ENCODE measurements at regions not wholly inside any gene's neighbourhood (a gene's known extent, or its start where the extent isn't known, plus 50 kb on each side); places are given as distances from the start of the nearest gene placed in this dataset.
A peak's percentile ranks its signal among the peaks of the same experiment; 100 is the strongest.

DNA sequence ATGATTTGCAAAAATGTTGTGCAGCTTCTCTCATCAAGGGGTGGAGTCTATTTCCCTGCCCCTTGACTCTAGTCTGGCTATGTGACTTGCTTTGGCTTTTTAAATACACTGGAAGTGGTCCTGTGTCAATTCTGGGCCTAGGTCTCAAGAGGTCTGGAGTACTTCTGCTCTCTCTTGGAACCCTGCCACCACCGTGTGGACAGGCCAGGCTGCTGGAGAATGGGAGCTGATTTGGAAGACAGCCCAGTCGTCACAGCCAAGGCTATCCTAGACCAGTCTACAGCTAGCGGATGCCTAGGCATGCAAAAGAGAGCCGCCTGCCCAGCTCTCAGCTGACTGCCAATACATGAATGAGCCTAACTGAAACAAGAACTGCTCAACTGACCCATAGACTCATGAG lies 56.7 kb upstream of the CLINT1 start:
- no peak for DNase-seq (ENCODE audit: extremely low read depth, insufficient read length)
- Histone ChIP-seq H3K27me3 (replicated peaks; ENCODE audit: control insufficient read depth, insufficient read depth, low read length) (0 out of 2 replicates have a peak, but pooled peaks cover 2% of the 10 kb centered on the region), H3K36me3 (ENCODE audit: control insufficient read depth, insufficient read depth, low read length) (no peaks in the 10 kb centered on the region), H3K4me3 (replicated peaks; ENCODE audit: low read depth, low read length) (no peak overlapping the region)
- TF ChIP-seq, protein P1, sequence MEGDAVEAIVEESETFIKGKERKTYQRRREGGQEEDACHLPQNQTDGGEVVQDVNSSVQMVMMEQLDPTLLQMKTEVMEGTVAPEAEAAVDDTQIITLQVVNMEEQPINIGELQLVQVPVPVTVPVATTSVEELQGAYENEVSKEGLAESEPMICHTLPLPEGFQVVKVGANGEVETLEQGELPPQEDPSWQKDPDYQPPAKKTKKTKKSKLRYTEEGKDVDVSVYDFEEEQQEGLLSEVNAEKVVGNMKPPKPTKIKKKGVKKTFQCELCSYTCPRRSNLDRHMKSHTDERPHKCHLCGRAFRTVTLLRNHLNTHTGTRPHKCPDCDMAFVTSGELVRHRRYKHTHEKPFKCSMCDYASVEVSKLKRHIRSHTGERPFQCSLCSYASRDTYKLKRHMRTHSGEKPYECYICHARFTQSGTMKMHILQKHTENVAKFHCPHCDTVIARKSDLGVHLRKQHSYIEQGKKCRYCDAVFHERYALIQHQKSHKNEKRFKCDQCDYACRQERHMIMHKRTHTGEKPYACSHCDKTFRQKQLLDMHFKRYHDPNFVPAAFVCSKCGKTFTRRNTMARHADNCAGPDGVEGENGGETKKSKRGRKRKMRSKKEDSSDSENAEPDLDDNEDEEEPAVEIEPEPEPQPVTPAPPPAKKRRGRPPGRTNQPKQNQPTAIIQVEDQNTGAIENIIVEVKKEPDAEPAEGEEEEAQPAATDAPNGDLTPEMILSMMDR (IDR thresholded peaks at IDR 0.05; ENCODE audit: insufficient read depth, low read length, poor library complexity, severe bottlenecking) = no peak

DNA sequence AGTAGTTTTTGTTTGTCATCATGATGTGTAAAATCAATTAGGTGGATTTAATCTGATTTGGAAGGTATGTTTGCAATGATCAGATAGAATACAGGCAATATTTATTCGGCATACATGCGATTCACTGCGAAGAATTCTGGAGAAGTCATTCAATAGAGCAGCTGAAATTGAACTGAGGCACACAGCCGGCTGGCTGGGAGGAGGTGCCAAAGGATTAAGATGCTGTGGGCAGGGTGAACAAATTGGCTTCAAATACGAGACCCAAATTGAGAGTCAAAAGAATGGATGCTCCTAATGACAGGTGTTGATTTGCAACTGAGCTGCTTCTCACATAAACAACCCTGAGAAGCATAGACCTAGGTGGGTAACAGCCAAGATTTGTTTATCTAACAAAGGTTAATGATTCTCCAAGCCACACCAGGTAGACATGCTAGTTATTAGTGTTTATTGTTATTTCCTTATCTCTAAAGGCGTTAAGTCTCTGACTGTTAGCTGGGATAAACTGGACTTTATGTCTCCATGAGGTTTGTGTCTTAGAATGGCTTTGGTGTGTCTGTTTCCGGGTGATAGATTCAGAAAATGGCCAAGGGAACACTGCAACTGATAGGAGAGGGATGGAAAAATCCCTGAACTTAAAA lies 55.3 kb upstream of the CLINT1 start:
- Histone ChIP-seq H3K36me3 (ENCODE audit: control insufficient read depth, insufficient read depth, low read length) (no peaks in the 10 kb centered on the region), H3K27me3 (replicated peaks; ENCODE audit: control insufficient read depth, insufficient read depth, low read length) (no peaks in the 10 kb centered on the region), H3K4me3 (replicated peaks; ENCODE audit: low read depth, low read length) (no peak overlapping the region)
- no peak for DNase-seq (ENCODE audit: extremely low read depth, insufficient read length)
- TF ChIP-seq, protein P1 (IDR thresholded peaks at IDR 0.05; ENCODE audit: insufficient read depth, low read length, poor library complexity, severe bottlenecking) = no peak

DNA sequence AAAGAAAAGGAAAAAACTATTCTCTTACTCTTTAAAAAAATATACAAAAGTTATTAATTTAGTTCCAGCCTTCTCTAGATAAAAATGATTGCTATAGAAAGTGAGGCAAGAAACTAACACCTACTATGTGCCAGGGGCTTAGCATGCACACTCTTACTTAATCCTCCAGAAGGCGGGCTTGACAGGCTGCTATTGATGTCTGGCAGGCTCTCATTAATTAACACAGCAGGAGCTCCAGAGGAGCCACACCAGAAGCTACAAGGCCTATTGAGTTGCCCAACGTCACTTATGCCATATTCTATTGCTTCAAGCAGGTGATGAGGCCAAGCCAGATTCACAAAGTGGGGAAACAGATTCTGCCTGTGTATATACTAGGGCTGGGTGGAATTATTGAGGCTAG lies 54.6 kb upstream of the CLINT1 start:
- no peak overlapping the region for H3K4me3 ChIP-seq (replicated peaks; ENCODE audit: low read depth, low read length)
- no peaks in the 10 kb centered on the region for H3K27me3 ChIP-seq (replicated peaks; ENCODE audit: control insufficient read depth, insufficient read depth, low read length)
- no peaks in the 10 kb centered on the region for H3K36me3 ChIP-seq (ENCODE audit: control insufficient read depth, insufficient read depth, low read length)
- no peak for DNase-seq (ENCODE audit: extremely low read depth, insufficient read length)
- TF ChIP-seq, protein P1 (IDR thresholded peaks at IDR 0.05; ENCODE audit: insufficient read depth, low read length, poor library complexity, severe bottlenecking) = no peak

DNA sequence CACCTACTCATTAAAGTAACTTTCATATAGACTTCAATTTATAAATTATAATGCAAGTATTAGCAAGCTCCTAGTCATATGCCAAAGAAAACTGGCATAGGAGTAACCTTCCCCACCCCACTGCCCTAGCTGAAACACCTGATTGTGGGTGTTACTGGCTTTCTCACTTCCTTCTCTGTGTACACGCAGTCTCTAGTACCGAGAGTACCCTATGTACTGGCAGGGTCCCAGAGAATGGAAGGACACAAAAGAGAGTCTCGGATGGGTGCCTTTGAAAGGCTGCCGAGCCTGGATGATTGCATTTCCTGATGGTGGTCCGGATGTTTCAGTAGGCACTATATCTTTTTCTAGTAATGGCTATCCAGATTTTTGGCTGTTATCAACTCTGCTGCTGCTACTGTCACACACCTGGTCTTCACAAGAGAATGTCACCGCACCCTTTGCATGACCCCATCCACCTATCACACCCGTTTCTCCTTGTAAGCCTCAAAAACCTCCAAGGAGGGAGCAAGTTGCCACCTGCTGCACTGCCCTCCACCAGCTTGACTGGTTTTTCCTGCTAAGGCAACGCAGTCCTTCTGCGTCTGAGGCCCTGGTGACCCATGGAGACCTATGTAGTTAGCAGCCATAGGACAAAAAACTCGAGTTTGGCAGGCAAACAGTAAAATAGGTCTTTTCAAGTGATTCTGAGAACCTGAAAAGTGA lies 53.8 kb upstream of the CLINT1 start:
- no peaks in the 10 kb centered on the region for H3K27me3 ChIP-seq (replicated peaks; ENCODE audit: control insufficient read depth, insufficient read depth, low read length)
- TF ChIP-seq, protein P1 (IDR thresholded peaks at IDR 0.05; ENCODE audit: insufficient read depth, low read length, poor library complexity, severe bottlenecking) = no peak
- H3K4me3 ChIP-seq (replicated peaks; ENCODE audit: low read depth, low read length) = no peak overlapping the region
- DNase-seq (ENCODE audit: extremely low read depth, insufficient read length) = peak; percentile 78
- no peaks in the 10 kb centered on the region for H3K36me3 ChIP-seq (ENCODE audit: control insufficient read depth, insufficient read depth, low read length)

DNA sequence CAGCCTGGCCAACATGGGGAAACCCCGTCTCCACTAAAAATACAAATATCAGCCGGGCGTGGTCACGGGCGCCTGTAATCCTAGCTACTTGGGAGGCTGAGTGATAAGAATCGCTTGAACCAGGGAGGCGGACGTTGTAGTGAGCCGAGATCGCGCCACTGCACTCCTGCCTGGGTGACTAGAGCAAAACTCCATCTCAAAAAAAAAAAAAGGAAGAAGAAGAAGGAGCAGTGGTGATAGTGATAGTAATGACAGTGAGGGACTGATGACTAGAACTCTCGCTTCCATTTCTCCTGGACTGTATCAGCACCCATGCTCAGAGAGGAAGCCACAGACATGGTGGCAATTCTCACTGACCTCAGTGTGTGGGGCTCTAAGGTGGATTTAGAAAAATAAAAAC lies 52.6 kb upstream of the CLINT1 start:
- TF ChIP-seq, protein P1 (IDR thresholded peaks at IDR 0.05; ENCODE audit: insufficient read depth, low read length, poor library complexity, severe bottlenecking) = no peak
- DNase-seq (ENCODE audit: extremely low read depth, insufficient read length) = no peak
- no peak overlapping the region for H3K4me3 ChIP-seq (replicated peaks; ENCODE audit: low read depth, low read length)
- H3K27me3 ChIP-seq (replicated peaks; ENCODE audit: control insufficient read depth, insufficient read depth, low read length) = no peaks in the 10 kb centered on the region
- H3K36me3 ChIP-seq (ENCODE audit: control insufficient read depth, insufficient read depth, low read length) = no peaks in the 10 kb centered on the region

Data from GM06990 (cell line).